ENCODE measurements at regions not wholly inside any gene's neighbourhood (a gene's known extent, or its start where the extent isn't known, plus 50 kb on each side); places are given as distances from the start of the nearest gene placed in this dataset.

DNA sequence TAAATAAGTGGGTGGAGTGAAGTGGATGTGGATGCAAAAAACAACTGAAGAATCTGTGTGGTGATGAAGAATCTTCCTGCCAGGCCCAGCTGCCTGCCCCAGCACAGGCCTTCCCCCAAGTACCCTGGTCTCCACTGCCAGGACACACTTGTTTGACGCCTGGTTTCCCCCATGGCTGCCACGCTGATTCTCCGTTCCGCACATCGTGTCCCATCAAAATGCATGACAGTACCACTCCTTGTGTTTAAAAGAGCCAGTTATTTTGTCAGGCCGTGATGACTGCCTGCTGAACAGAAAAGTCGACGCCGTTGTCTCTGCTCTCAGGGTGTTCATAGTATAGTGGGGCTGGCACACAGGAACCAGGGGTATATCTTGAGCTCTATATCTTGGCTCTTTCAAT lies 50.3 kb upstream of the KYNU start:
- TF ChIP-seq, protein P1, sequence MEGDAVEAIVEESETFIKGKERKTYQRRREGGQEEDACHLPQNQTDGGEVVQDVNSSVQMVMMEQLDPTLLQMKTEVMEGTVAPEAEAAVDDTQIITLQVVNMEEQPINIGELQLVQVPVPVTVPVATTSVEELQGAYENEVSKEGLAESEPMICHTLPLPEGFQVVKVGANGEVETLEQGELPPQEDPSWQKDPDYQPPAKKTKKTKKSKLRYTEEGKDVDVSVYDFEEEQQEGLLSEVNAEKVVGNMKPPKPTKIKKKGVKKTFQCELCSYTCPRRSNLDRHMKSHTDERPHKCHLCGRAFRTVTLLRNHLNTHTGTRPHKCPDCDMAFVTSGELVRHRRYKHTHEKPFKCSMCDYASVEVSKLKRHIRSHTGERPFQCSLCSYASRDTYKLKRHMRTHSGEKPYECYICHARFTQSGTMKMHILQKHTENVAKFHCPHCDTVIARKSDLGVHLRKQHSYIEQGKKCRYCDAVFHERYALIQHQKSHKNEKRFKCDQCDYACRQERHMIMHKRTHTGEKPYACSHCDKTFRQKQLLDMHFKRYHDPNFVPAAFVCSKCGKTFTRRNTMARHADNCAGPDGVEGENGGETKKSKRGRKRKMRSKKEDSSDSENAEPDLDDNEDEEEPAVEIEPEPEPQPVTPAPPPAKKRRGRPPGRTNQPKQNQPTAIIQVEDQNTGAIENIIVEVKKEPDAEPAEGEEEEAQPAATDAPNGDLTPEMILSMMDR (IDR thresholded peaks at IDR 0.05) = no peak
- Histone ChIP-seq H3K4me3 (ENCODE audit: low read depth, low read length) (no peak overlapping the region), H3K27ac (no peak overlapping the region)

DNA sequence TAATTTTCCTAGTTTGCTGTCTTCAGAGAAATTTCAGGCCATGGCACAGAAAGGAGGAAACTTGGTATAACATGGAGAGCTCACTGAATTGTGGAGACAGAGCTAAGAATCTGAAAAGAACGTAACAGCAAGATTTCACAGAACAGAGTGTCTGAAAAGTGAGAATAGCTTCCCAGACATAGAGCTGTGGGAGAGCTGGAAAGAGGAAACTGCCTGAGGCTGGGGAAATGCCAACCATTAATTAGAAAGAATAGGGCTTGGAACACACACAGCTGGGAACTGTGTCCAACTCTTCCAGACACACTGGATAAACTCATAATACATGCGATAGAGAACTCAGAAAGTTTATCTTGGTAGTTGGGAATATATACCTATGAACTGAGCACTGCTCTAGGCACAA lies 51.6 kb upstream of the KYNU start:
- Histone ChIP-seq H3K4me2 (ENCODE audit: low read length) (no peak overlapping the region), H3K27ac (no peak overlapping the region), H3K9ac (no peak overlapping the region)

More for the DNA sequence above, 50.3 kb upstream of the KYNU start:
- Histone ChIP-seq H3K4me1 (no peaks in the 10 kb centered on the region), H3K9ac (no peak overlapping the region), H3K4me2 (ENCODE audit: low read length) (no peak overlapping the region), H2AFZ (no peak overlapping the region), H3K9me3 (ENCODE audit: control insufficient read depth, low read length) (no peaks in the 10 kb centered on the region), H3K27me3 (ENCODE audit: control insufficient read depth, insufficient read depth, low read length) (no peaks in the 10 kb centered on the region), H3K79me2 (no peaks in the 10 kb centered on the region), H3K36me3 (ENCODE audit: control insufficient read depth, insufficient read depth, low read length) (no peaks in the 10 kb centered on the region)

DNA sequence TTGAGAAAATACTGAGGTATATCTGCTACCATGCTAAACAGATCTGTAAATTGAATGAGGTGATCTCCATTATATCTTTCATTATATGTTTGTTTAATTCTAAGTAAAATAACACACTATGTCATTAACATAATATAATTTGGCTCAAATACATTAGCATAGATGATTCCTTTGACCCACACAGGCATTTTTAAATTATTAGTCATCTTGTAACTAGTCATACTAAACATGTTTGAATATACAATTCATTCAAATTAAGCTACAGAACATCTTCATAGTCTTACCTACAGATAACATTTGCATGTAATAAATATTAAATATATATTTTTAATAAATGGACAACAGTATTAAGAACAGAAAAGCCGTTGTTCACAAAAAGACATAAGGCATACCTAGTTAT lies 52.7 kb upstream of the KYNU start:
- H2AFZ ChIP-seq = no peak overlapping the region
- H3K4me2 ChIP-seq (ENCODE audit: low read length) = no peak overlapping the region
- TF ChIP-seq, protein P1 (IDR thresholded peaks at IDR 0.05) = no peak
- H3K27me3 ChIP-seq (ENCODE audit: control insufficient read depth, insufficient read depth, low read length) = no peaks in the 10 kb centered on the region
- H3K9me3 ChIP-seq (ENCODE audit: control insufficient read depth, low read length) = no peaks in the 10 kb centered on the region
- no peak overlapping the region for H3K4me3 ChIP-seq (ENCODE audit: low read depth, low read length)
- no peaks in the 10 kb centered on the region for H3K36me3 ChIP-seq (ENCODE audit: control insufficient read depth, insufficient read depth, low read length)
- no peak overlapping the region for H3K27ac ChIP-seq
- no peaks in the 10 kb centered on the region for H3K79me2 ChIP-seq
- H3K4me1 ChIP-seq = no peaks in the 10 kb centered on the region
- H3K9ac ChIP-seq = no peak overlapping the region

More for the DNA sequence above, 51.6 kb upstream of the KYNU start:
- no peak overlapping the region for H3K4me3 ChIP-seq (ENCODE audit: low read depth, low read length)
- H2AFZ ChIP-seq = no peak overlapping the region
- H3K4me1 ChIP-seq = no peaks in the 10 kb centered on the region
- no peaks in the 10 kb centered on the region for H3K9me3 ChIP-seq (ENCODE audit: control insufficient read depth, low read length)
- TF ChIP-seq, protein P1 (IDR thresholded peaks at IDR 0.05) = no peak
- no peaks in the 10 kb centered on the region for H3K36me3 ChIP-seq (ENCODE audit: control insufficient read depth, insufficient read depth, low read length)
- no peaks in the 10 kb centered on the region for H3K79me2 ChIP-seq
- H3K27me3 ChIP-seq (ENCODE audit: control insufficient read depth, insufficient read depth, low read length) = no peaks in the 10 kb centered on the region

DNA sequence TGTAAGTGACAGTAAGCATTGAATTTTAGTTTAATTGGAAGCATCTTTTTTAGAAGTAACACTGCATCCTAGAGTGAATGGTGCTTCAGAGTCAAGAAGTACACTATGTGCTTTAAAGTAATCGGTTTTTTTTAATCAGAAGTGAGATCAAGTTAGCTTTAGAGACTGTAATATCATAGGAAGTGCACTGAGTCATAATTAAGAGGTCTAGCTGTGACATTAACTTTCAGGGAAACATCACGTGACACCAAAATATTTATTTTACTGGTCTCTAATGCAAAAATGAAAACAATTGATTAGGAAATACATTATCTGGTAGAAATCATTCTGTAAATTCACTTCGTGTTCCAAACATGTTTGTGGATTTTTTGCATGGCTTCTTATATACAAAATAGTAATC lies 55.3 kb upstream of the KYNU start:
- Histone ChIP-seq H3K4me2 (ENCODE audit: low read length) (no peak overlapping the region), H2AFZ (no peak overlapping the region), H3K36me3 (ENCODE audit: control insufficient read depth, insufficient read depth, low read length) (no peaks in the 10 kb centered on the region), H3K9ac (no peak overlapping the region), H3K9me3 (ENCODE audit: control insufficient read depth, low read length) (no peaks in the 10 kb centered on the region), H3K4me3 (ENCODE audit: low read depth, low read length) (no peak overlapping the region), H3K79me2 (no peaks in the 10 kb centered on the region), H3K4me1 (no peaks in the 10 kb centered on the region), H3K27me3 (ENCODE audit: control insufficient read depth, insufficient read depth, low read length) (no peaks in the 10 kb centered on the region), H3K27ac (no peak overlapping the region)
- TF ChIP-seq, protein P1 (IDR thresholded peaks at IDR 0.05) = no peak

DNA sequence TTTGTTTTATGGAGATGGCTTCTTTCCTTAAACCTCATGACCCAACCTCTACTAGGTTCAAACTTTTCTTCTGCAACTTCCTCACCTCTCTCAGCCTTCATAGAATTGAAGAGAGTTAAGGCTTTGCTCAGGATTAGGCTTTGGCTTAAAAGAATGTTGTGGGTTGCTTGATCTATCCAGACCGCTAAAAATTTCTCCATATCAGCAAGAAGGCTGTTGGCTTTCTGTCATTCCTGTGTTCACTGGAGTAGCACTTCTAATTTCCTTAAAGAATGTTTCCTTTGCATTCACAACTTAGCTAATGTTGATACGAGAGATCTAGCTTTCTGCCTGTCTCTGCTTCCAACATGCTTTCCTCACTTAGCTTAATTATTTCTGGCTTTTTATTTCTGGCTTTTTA lies 58.1 kb upstream of the KYNU start:
- Histone ChIP-seq H3K36me3 (ENCODE audit: control insufficient read depth, insufficient read depth, low read length) (no peaks in the 10 kb centered on the region), H3K27ac (no peak overlapping the region), H2AFZ (no peak overlapping the region), H3K9me3 (ENCODE audit: control insufficient read depth, low read length) (no peaks in the 10 kb centered on the region), H3K4me1 (no peaks in the 10 kb centered on the region), H3K4me2 (ENCODE audit: low read length) (no peak overlapping the region), H3K27me3 (ENCODE audit: control insufficient read depth, insufficient read depth, low read length) (no peaks in the 10 kb centered on the region), H3K9ac (no peak overlapping the region), H3K79me2 (no peaks in the 10 kb centered on the region), H3K4me3 (ENCODE audit: low read depth, low read length) (no peak overlapping the region)
- TF ChIP-seq, protein P1 (IDR thresholded peaks at IDR 0.05) = no peak
